ENCODE measurements at regions not wholly inside any gene's neighbourhood (a gene's known extent, or its start where the extent isn't known, plus 50 kb on each side); places are given as distances from the start of the nearest gene placed in this dataset.
A peak's percentile ranks its signal among the peaks of the same experiment; 100 is the strongest.

DNA sequence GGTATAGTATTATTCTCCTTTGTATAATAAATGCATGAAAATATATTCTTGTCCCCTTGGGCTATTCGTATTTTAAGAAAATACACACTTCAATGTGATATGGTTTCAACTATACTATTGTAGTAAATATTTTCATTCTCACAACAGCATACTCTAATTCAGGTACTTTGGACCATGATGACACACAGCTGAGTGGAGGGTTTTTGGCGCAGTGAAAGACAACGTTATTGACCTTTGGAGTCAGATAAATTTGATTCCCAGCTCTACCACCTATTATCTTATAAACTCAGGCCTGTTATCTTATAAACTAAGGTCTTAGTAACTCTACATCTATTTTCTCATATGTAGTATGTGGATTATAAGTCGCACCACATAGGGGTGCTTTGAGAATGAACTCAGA lies 895.9 kb upstream of the DDX18 start:
- no peak overlapping the region for H3K27ac ChIP-seq (ENCODE audit: low read depth in 2 of 2, low read length in 2 of 2)
- FAIRE-seq: no peak
- no peak for TF ChIP-seq CTCF (IDR thresholded peaks at IDR 0.05; ENCODE audit: borderline replicate concordance, extremely low read depth, insufficient read depth)
- no peak overlapping the region for H3K9ac ChIP-seq (ENCODE audit: low read length in 3 of 3)
- H3K36me3 ChIP-seq (ENCODE audit: control insufficient read depth in 2 of 3, insufficient read depth in 3 of 3, low read length in 3 of 3): no peaks in the 10 kb centered on the region
- no peaks in the 10 kb centered on the region for H3K4me1 ChIP-seq (ENCODE audit: control insufficient read depth in 2 of 3, insufficient read depth in 2 of 3, low read depth in 1 of 3, low read length in 3 of 3)
- no peak for DNase-seq
- no peaks in the 10 kb centered on the region for H3K27me3 ChIP-seq (ENCODE audit: control insufficient read depth, insufficient read depth, low read length)
- intact Hi-C loops (cut with DNase I): no loop called here
- no peak overlapping the region for H3K4me3 ChIP-seq (ENCODE audit: low read length in 3 of 3)
- no peaks in the 10 kb centered on the region for H3K9me3 ChIP-seq (ENCODE audit: control insufficient read depth in 2 of 3, insufficient read depth in 1 of 3, low read length in 3 of 3)

- intact Hi-C loops (cut with DNase I): no loop called here
- H3K4me1 ChIP-seq (ENCODE audit: control insufficient read depth in 2 of 3, insufficient read depth in 2 of 3, low read depth in 1 of 3, low read length in 3 of 3): no peaks in the 10 kb centered on the region
- no peaks in the 10 kb centered on the region for H3K27me3 ChIP-seq (ENCODE audit: control insufficient read depth, insufficient read depth, low read length)
- H3K4me3 ChIP-seq (ENCODE audit: low read length in 3 of 3): no peak overlapping the region
- no peaks in the 10 kb centered on the region for H3K36me3 ChIP-seq (ENCODE audit: control insufficient read depth in 2 of 3, insufficient read depth in 3 of 3, low read length in 3 of 3)
- no peaks in the 10 kb centered on the region for H3K9me3 ChIP-seq (ENCODE audit: control insufficient read depth in 2 of 3, insufficient read depth in 1 of 3, low read length in 3 of 3)
- no peak overlapping the region for H3K9ac ChIP-seq (ENCODE audit: low read length in 3 of 3)
- DNase-seq (no peak), FAIRE-seq (no peak)
- no peak for TF ChIP-seq CTCF (IDR thresholded peaks at IDR 0.05; ENCODE audit: borderline replicate concordance, extremely low read depth, insufficient read depth)
- H3K27ac ChIP-seq (ENCODE audit: low read depth in 2 of 2, low read length in 2 of 2): no peak overlapping the region
These were observed 892.1 kb upstream of the DDX18 start for GRCh38 chr2:116922414-116922813.

- H3K9ac ChIP-seq (ENCODE audit: low read length in 3 of 3): no peak overlapping the region
- no peaks in the 10 kb centered on the region for H3K9me3 ChIP-seq (ENCODE audit: control insufficient read depth in 2 of 3, insufficient read depth in 1 of 3, low read length in 3 of 3)
- no peak for FAIRE-seq
- H3K27me3 ChIP-seq (ENCODE audit: control insufficient read depth, insufficient read depth, low read length): no peaks in the 10 kb centered on the region
- no peaks in the 10 kb centered on the region for H3K36me3 ChIP-seq (ENCODE audit: control insufficient read depth in 2 of 3, insufficient read depth in 3 of 3, low read length in 3 of 3)
- H3K4me3 ChIP-seq (ENCODE audit: low read length in 3 of 3): no peak overlapping the region
- H3K27ac ChIP-seq (ENCODE audit: low read depth in 2 of 2, low read length in 2 of 2): no peak overlapping the region
- peak in 2 of 5 donors; percentile 16 to 24 for DNase-seq
- intact Hi-C loops (cut with DNase I): no loop called here
- TF ChIP-seq CTCF (IDR thresholded peaks at IDR 0.05; ENCODE audit: borderline replicate concordance, extremely low read depth, insufficient read depth): no peak
- H3K4me1 ChIP-seq (ENCODE audit: control insufficient read depth in 2 of 3, insufficient read depth in 2 of 3, low read depth in 1 of 3, low read length in 3 of 3): no peaks in the 10 kb centered on the region
These were observed 890.0 kb upstream of the DDX18 start for GRCh38 chr2:116924509-116924908.

- no peaks in the 10 kb centered on the region for H3K36me3 ChIP-seq (ENCODE audit: control insufficient read depth in 2 of 3, insufficient read depth in 3 of 3, low read length in 3 of 3)
- TF ChIP-seq CTCF (IDR thresholded peaks at IDR 0.05; ENCODE audit: borderline replicate concordance, extremely low read depth, insufficient read depth): no peak
- FAIRE-seq (no peak), DNase-seq (peak in 1 of 5 donors; percentile 17)
- no peaks in the 10 kb centered on the region for H3K4me1 ChIP-seq (ENCODE audit: control insufficient read depth in 2 of 3, insufficient read depth in 2 of 3, low read depth in 1 of 3, low read length in 3 of 3)
- intact Hi-C loops (cut with DNase I): no loop called here
- H3K27ac ChIP-seq (ENCODE audit: low read depth in 2 of 2, low read length in 2 of 2): no peak overlapping the region
- H3K4me3 ChIP-seq (ENCODE audit: low read length in 3 of 3): no peak overlapping the region
- no peaks in the 10 kb centered on the region for H3K27me3 ChIP-seq (ENCODE audit: control insufficient read depth, insufficient read depth, low read length)
- no peak overlapping the region for H3K9ac ChIP-seq (ENCODE audit: low read length in 3 of 3)
- H3K9me3 ChIP-seq (ENCODE audit: control insufficient read depth in 2 of 3, insufficient read depth in 1 of 3, low read length in 3 of 3): no peaks in the 10 kb centered on the region
These were observed 879.2 kb upstream of the DDX18 start for GRCh38 chr2:116935097-116935814.

Measured in kidney (tissue), 13 donors.